ENCODE measurements at regions not wholly inside any gene's neighbourhood (a gene's known extent, or its start where the extent isn't known, plus 50 kb on each side); places are given as distances from the start of the nearest gene placed in this dataset.
A peak's percentile ranks its signal among the peaks of the same experiment; 100 is the strongest.

- no peak for TF ChIP-seq CTCF (IDR thresholded peaks at IDR 0.05)
Measured at GRCh38 chr2:120520454-120520853, 174.5 kb downstream of the INHBB start.

- TF ChIP-seq CTCF (IDR thresholded peaks at IDR 0.05), result peak; percentile 91
Measured at GRCh38 chr2:120520929-120521912, 175.3 kb downstream of the INHBB start.

- TF ChIP-seq CTCF (IDR thresholded peaks at IDR 0.05), result no peak
Measured at GRCh38 chr2:120522151-120522751, 176.3 kb downstream of the INHBB start.

GRCh38 chr2:120523766-120524165 lies 177.8 kb downstream of the INHBB start:
- TF ChIP-seq CTCF (IDR thresholded peaks at IDR 0.05), result no peak

- TF ChIP-seq CTCF (IDR thresholded peaks at IDR 0.05), result no peak
Measured at GRCh38 chr2:120524174-120524573, 178.2 kb downstream of the INHBB start.

- TF ChIP-seq CTCF (IDR thresholded peaks at IDR 0.05), result no peak
Measured at GRCh38 chr2:120525056-120526046, 179.4 kb downstream of the INHBB start.

- no peak for TF ChIP-seq CTCF (IDR thresholded peaks at IDR 0.05)
Measured at GRCh38 chr2:120526047-120526562, 180.2 kb downstream of the INHBB start.
